Fibroblast of lung (primary cell): ENCODE measurements at regions not wholly inside any gene's neighbourhood (a gene's known extent, or its start where the extent isn't known, plus 50 kb on each side); places are given as distances from the start of the nearest gene placed in this dataset.

Experiments used
- EZH2 ChIP-seq: IDR thresholded peaks from 2 replicates; pipeline ENCODE4 v1.5.1; 2012; ENCODE audit warnings: low read length, control low read depth, mild to moderate bottlenecking; ENCODE audit errors: missing control alignments
- TF ChIP-seq, protein P1 (sequence below), 2 donors: IDR thresholded peaks in 1 of 2; conservative IDR thresholded peaks in 1 of 2; 1 replicate in 1 of 2; 2 replicates in 1 of 2; pipeline ENCODE4 v1.5.1; 2011 to 2012; ENCODE audit warnings: low read length in 2 of 2, control low read depth in 1 of 2, inconsistent platforms in 1 of 2, low read depth in 1 of 2, mild to moderate bottlenecking in 1 of 2

DNA sequence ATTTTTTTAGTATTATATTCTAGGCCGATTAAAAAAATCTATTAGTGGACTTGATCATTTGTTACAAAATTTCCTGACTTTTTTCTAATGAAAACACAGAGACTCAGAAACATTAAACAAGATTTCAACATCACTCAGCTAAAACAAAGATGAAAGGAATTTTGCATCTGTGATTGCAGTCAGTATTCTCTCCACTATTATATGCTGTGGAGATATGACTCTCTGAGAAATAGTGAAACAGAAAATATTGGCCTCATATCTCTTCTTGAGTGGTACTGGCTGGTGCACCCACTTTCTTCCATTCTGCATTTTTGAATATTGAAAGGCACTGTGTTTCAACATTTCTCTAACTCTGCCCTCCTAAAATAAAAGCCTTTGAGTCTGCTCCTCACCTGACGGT is 914.2 kb downstream of the TSN start:
- TF ChIP-seq, protein P1, sequence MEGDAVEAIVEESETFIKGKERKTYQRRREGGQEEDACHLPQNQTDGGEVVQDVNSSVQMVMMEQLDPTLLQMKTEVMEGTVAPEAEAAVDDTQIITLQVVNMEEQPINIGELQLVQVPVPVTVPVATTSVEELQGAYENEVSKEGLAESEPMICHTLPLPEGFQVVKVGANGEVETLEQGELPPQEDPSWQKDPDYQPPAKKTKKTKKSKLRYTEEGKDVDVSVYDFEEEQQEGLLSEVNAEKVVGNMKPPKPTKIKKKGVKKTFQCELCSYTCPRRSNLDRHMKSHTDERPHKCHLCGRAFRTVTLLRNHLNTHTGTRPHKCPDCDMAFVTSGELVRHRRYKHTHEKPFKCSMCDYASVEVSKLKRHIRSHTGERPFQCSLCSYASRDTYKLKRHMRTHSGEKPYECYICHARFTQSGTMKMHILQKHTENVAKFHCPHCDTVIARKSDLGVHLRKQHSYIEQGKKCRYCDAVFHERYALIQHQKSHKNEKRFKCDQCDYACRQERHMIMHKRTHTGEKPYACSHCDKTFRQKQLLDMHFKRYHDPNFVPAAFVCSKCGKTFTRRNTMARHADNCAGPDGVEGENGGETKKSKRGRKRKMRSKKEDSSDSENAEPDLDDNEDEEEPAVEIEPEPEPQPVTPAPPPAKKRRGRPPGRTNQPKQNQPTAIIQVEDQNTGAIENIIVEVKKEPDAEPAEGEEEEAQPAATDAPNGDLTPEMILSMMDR (conservative IDR thresholded peaks at IDR 0.05 in 1 of 2, IDR thresholded peaks at IDR 0.05 in 1 of 2; ENCODE audit: low read depth in 1 of 2, low read length in 2 of 2): no peak
- no peak for TF ChIP-seq EZH2
